OCI-LY7 (cell line): ENCODE measurements at regions not wholly inside any gene's neighbourhood (a gene's known extent, or its start where the extent isn't known, plus 50 kb on each side); places are given as distances from the start of the nearest gene placed in this dataset.

Source experiments
- BruUV-seq: library from RNA; stranded (reverse); fragments of 400-500 nt; replicated peaks from 2 replicates; lab custom pipeline; 2021; lab: Mats Ljungman, UMichigan
- CTCF ChIA-PET: fragments of 300-600 bp; sonication (Branson Sonifier 250); formaldehyde crosslinking; loops from one replicate; lab custom pipeline; 2022; ENCODE audit warnings: antibody characterized with exemption; ENCODE audit not compliant: unreplicated experiment; lab: Charles Lee
- POLR2A ChIA-PET: fragments of 300-600 bp; sonication (Branson Sonifier 250); formaldehyde crosslinking; loops from one replicate; lab custom pipeline; 2022; ENCODE audit warnings: antibody characterized with exemption; lab: Charles Lee
- DNase-seq: peaks from one replicate; pipeline ENCODE4 v3.0.0-alpha.2; 2015; ENCODE audit warnings: low spot score
- H2AFZ ChIP-seq: fragments of 200-600 bp; sonication (generic), shearing (Covaris generic); 2 replicates; pipeline ENCODE4 v1.6.1; 2014; ENCODE audit warnings: mild to moderate bottlenecking, antibody characterized with exemption, low read length, moderate library complexity
- H3K27ac ChIP-seq: fragments of 200-600 bp; sonication (generic); 2 replicates; pipeline ENCODE4 v1.5.1; 2014; ENCODE audit warnings: mixed run types, low read depth, mild to moderate bottlenecking, moderate library complexity, low read length, inconsistent platforms; ENCODE audit not compliant: poor library complexity, severe bottlenecking
- H3K36me3 ChIP-seq: fragments of 200-600 bp; sonication (generic); 2 replicates; pipeline ENCODE4 v1.6.1; 2014; ENCODE audit warnings: mild to moderate bottlenecking, antibody characterized with exemption, low read length, moderate library complexity, mixed read lengths; ENCODE audit not compliant: insufficient read depth
- H3K4me1 ChIP-seq: fragments of 200-600 bp; sonication (generic); 2 replicates; pipeline ENCODE4 v1.5.1; 2014; ENCODE audit warnings: mild to moderate bottlenecking, low read length; ENCODE audit not compliant: insufficient read depth, poor library complexity, severe bottlenecking
- H3K4me2 ChIP-seq: fragments of 200-600 bp; sonication (generic); 2 replicates; pipeline ENCODE4 v1.6.1; 2014; ENCODE audit warnings: mild to moderate bottlenecking, low read length
- H3K4me3 ChIP-seq: fragments of 200-600 bp; sonication (generic); 2 replicates; pipeline ENCODE4 v1.5.1; 2014; ENCODE audit warnings: mild to moderate bottlenecking, low read depth, low read length; ENCODE audit not compliant: poor library complexity, severe bottlenecking
- H3K79me2 ChIP-seq: fragments of 200-600 bp; sonication (generic); 2 replicates; pipeline ENCODE4 v1.6.1; 2016; ENCODE audit warnings: low read depth, mild to moderate bottlenecking, low read length, moderate library complexity, mixed read lengths; ENCODE audit not compliant: insufficient read depth
- H3K9me2 ChIP-seq: fragments of 200-600 bp; sonication (generic); 2 replicates; pipeline ENCODE4 v1.6.1; 2016; ENCODE audit warnings: mild to moderate bottlenecking, low read length, mixed read lengths; ENCODE audit not compliant: insufficient read depth
- H3K9me3 ChIP-seq: fragments of 200-600 bp; sonication (generic); 2 replicates; pipeline ENCODE4 v1.6.1; 2014; ENCODE audit warnings: mild to moderate bottlenecking, mixed run types, low read length, mixed read lengths
- H4K20me1 ChIP-seq: fragments of 200-600 bp; sonication (generic); 2 replicates; pipeline ENCODE4 v1.6.1; 2014; ENCODE audit warnings: mild to moderate bottlenecking, antibody characterized with exemption, low read length, moderate library complexity, mixed read lengths; ENCODE audit not compliant: insufficient read depth
- CTCF ChIP-seq: fragments of 200-600 bp; sonication (generic); conservative IDR thresholded peaks from 2 replicates; pipeline ENCODE4 v1.5.1; 2014; ENCODE audit warnings: mild to moderate bottlenecking, antibody characterized with exemption, low read length, moderate library complexity, mixed read lengths
- EZH2phosphoT487 ChIP-seq: fragments of 200-600 bp; sonication (generic); IDR thresholded peaks from 2 replicates; pipeline ENCODE4 v1.6.1; 2018; ENCODE audit warnings: low read depth, borderline replicate concordance, mild to moderate bottlenecking, mixed run types, antibody characterized with exemption, low read length, moderate library complexity, mixed read lengths
- intact Hi-C: fragments of 100-400 bp; cut with micrococcal nuclease; formaldehyde crosslinking; loops from one replicate; pipeline ENCODE4 v1.10.0; 2022; ENCODE audit not compliant: unreplicated experiment

DNA sequence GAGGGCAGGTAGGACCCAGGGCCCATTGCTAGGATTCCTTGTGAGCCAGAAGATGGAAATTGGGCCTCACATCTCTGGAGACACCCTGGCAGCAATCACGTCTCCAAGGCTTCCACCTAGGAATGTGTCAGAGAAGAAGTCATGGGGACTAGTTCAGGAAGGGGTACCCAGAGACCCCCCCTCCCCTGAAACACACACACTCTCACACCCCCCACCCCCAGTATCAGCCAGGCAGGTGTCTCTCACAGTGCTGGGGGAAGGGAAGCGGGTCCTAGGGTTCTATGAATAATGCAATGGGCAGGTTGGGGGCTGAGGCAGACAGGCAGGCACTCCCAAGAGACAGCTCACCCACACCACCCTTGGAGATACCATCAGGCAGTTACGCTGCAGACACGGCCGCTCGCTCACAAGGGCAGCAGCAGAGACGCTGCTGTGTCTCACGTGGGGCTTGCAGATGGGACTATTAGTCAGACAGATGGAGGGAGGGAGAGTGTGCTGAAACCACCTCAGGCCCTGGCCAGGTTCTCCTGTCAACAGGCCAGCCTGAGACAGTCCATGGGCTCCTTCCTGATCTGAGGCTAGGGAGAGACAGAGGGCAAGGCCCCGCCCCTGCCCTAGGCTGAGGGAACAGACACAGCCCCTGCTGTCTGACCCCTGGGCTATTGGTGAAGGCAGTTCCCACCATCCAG is 134.6 kb downstream of the CYP26B1 start:
- H3K4me3 ChIP-seq: no peak overlapping the region
- H3K4me1 ChIP-seq: no peaks in the 10 kb centered on the region
- ChIA-PET POLR2A (no interaction called here), CTCF (no interaction called here)
- no TSS peak for BruUV-seq
- no peaks in the 10 kb centered on the region for H3K9me3 ChIP-seq
- H3K4me2 ChIP-seq: no peak overlapping the region
- no peaks in the 10 kb centered on the region for H3K79me2 ChIP-seq
- intact Hi-C loops: no loop called here
- no peak for DNase-seq
- no peaks in the 10 kb centered on the region for H4K20me1 ChIP-seq
- H3K27ac ChIP-seq: no peak overlapping the region
- H3K36me3 ChIP-seq: no peaks in the 10 kb centered on the region
- no peaks in the 10 kb centered on the region for H3K9me2 ChIP-seq
- TF ChIP-seq CTCF (no peak), EZH2phosphoT487 (no peak)
- no peak overlapping the region for H2AFZ ChIP-seq

GRCh38 chr2:72011791-72012190 is 135.9 kb downstream of the CYP26B1 start:
- ChIA-PET POLR2A (no interaction called here), CTCF (no interaction called here)
- H2AFZ ChIP-seq: no peak overlapping the region
- intact Hi-C loops: no loop called here
- no peaks in the 10 kb centered on the region for H3K9me3 ChIP-seq
- H3K27ac ChIP-seq: no peak overlapping the region
- no peak for TF ChIP-seq CTCF
- no peak for TF ChIP-seq EZH2phosphoT487
- no peak overlapping the region for H3K4me2 ChIP-seq
- H3K4me3 ChIP-seq: no peak overlapping the region
- DNase-seq: no peak
- H3K4me1 ChIP-seq: no peaks in the 10 kb centered on the region
- H3K9me2 ChIP-seq: no peaks in the 10 kb centered on the region
- H3K79me2 ChIP-seq: no peaks in the 10 kb centered on the region
- H3K36me3 ChIP-seq: no peaks in the 10 kb centered on the region
- BruUV-seq: no TSS peak
- no peaks in the 10 kb centered on the region for H4K20me1 ChIP-seq

- no peaks in the 10 kb centered on the region for H3K9me2 ChIP-seq
- no peaks in the 10 kb centered on the region for H4K20me1 ChIP-seq
- TF ChIP-seq EZH2phosphoT487: no peak
- TF ChIP-seq CTCF: no peak
- H3K36me3 ChIP-seq: no peaks in the 10 kb centered on the region
- no peaks in the 10 kb centered on the region for H3K4me1 ChIP-seq
- BruUV-seq: no TSS peak
- DNase-seq: no peak
- H3K9me3 ChIP-seq: no peaks in the 10 kb centered on the region
- no peak overlapping the region for H3K27ac ChIP-seq
- no peaks in the 10 kb centered on the region for H3K79me2 ChIP-seq
- POLR2A ChIA-PET: no interaction called here
- no peak overlapping the region for H3K4me2 ChIP-seq
- H3K4me3 ChIP-seq: no peak overlapping the region
- intact Hi-C loops: no loop called here
- no peak overlapping the region for H2AFZ ChIP-seq
- CTCF ChIA-PET: no interaction called here
Measured at GRCh38 chr2:72011370-72011689, 136.3 kb downstream of the CYP26B1 start.
